Right cardiac atrium (tissue), 5 donors: ENCODE measurements at regions not wholly inside any gene's neighbourhood (a gene's known extent, or its start where the extent isn't known, plus 50 kb on each side); places are given as distances from the start of the nearest gene placed in this dataset.
"Not testable (repeated sequence)": the region's sequence is repeated elsewhere in the genome, so short reads cannot be mapped to it uniquely, and the experiment has no call there.

Experiments used
- ATAC-seq, 2 donors: fragments of 200-7000 bp; cut with Tn5 transposase; one replicate each; pipeline versions ENCODE4 v1.8.0 to v1.9.1; 2020; ENCODE audit warnings: moderate library complexity in 2 of 2, mild to moderate bottlenecking in 1 of 2
- DNase-seq, 3 donors: peaks; one replicate each; pipeline ENCODE4 v3.0.0-alpha.2; 2020
- H3K27ac ChIP-seq: one replicate; pipeline ENCODE4 v1.5.1; 2013; ENCODE audit warnings: mild to moderate bottlenecking, low read length, control low read depth, moderate library complexity
- H3K27me3 ChIP-seq: one replicate; pipeline ENCODE4 v1.6.1; 2013; ENCODE audit not compliant: control insufficient read depth, insufficient read depth
- H3K4me1 ChIP-seq: one replicate; pipeline ENCODE4 v1.6.1; 2013; ENCODE audit warnings: low read length; ENCODE audit not compliant: control insufficient read depth, insufficient read depth
- H3K4me3 ChIP-seq: one replicate; pipeline ENCODE4 v1.5.1; 2013; ENCODE audit warnings: low read length, control low read depth
- H3K9me3 ChIP-seq: one replicate; pipeline ENCODE4 v1.6.1; 2013; ENCODE audit warnings: low read length; ENCODE audit not compliant: control insufficient read depth
- WGBS: extraction: QIAGEN DNeasy Blood & Tissue Kit; methylation state at CpG from one replicate; pipeline ENCODE4 v1.1.7; 2013; 5-methylcytosine and 5-hydroxymethylcytosine counted together
- intact Hi-C, 4 donors: fragments of 100-400 bp; cut with DNase I; formaldehyde crosslinking; loops; one replicate each; pipeline versions ENCODE4 v1.11.0 to v1.14.0; 2022 to 2023
- donor health status: healthy with polysubstance abuse.
- donor health status: DM: no; HTN: yes; CAD: no.
- donor health status: DM: no; HTN: no; CAD: no.
- donor health status: DM: no; HTN: yes; CAD: no; lungs with severe emphysema.
- donor health status: DM: yes; HTN: yes; CAD: no.

DNA sequence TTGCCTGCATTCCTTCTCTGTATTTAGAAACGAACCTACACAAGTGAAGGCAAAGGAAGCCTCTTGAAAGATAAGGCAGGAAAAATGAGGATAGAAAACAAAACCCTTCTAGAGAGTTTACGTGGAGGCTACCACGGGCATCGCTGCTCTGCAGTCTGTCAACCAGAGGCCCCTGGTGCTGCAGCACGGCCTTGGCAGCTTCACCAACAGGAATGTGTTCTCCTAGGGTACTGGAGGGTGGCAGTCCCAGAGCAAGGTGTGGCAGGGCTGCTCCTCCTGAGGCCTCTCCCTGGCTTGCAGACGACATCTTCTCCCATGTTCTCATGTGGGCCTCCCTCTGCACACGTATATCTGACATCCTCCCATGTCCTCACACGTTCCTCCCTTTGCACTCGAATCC is 57.6 kb upstream of the SAMD11 start:
- Histone ChIP-seq H3K27ac (peak overlapping the region; percentile 82), H3K4me1 (peaks cover 2% of the 10 kb centered on the region), H3K4me3 (no peak overlapping the region), H3K9me3 (no peaks in the 10 kb centered on the region), H3K27me3 (no peaks in the 10 kb centered on the region)
- ATAC-seq (peak in 1 of 2 donors; percentile 40), DNase-seq (no peak)
- 45% methylated on average over 9 of the region's 9 CpGs for WGBS
- intact Hi-C loops: no loop called here

DNA sequence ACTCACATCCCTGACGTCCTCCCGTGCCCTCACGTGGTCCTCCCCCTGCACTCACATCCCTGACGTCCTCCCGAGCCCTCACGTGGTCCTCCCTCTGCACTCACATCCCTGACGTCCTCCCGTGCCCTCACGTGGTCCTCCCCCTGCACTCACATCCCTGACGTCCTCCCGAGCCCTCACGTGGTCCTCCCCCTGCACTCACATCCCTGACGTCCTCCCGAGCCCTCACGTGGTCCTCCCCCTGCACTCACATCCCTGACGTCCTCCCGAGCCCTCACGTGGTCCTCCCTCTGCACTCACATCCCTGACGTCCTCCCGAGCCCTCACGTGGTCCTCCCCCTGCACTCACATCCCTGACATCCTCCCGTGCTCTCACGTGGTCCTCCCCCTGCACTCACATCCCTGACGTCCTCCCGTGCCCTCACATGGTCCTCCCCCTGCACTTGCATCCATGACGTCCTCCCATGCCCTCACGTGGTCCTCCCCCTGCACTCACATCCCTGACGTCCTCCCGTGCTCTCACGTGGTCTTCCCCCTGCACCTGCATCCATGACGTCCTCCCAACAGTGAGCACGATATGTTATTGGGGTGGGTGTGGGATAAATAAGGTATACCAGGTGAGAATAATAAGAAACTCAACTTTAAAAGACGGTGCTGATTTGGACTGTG is 57.0 kb upstream of the SAMD11 start:
- ATAC-seq, intact Hi-C loops, DNase-seq: not testable (repeated sequence)

DNA sequence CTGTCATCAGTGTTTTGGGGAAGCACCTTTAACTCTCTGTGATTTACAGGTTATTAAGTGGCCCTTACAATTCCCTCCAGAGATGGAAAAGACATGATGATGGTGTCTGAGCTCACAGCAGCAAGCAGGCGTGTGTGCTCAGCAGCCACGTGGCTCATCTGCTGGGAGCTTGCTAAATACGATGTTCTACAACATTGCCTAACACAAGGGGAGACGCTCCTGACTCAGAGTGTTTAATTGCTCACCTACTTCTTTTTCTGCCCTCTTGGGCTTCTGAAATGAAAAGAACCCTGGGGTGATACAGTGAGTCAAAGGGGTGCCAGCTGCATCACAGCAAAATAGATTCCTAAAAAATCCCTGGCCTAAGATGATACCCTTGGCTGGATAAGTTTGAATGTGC is 56.2 kb upstream of the SAMD11 start:
- H3K9me3 ChIP-seq, H3K4me1 ChIP-seq, intact Hi-C loops, H3K4me3 ChIP-seq, ATAC-seq, H3K27ac ChIP-seq, H3K27me3 ChIP-seq, DNase-seq: not testable (repeated sequence)
- 60% methylated on average over 4 of the region's 4 CpGs for WGBS

More for the DNA sequence above, 57.0 kb upstream of the SAMD11 start:
- not testable (repeated sequence) for H3K4me3 ChIP-seq, H3K4me1 ChIP-seq, H3K27me3 ChIP-seq, H3K27ac ChIP-seq, H3K9me3 ChIP-seq
- 65% methylated on average over 33 of the region's 33 CpGs for WGBS

DNA sequence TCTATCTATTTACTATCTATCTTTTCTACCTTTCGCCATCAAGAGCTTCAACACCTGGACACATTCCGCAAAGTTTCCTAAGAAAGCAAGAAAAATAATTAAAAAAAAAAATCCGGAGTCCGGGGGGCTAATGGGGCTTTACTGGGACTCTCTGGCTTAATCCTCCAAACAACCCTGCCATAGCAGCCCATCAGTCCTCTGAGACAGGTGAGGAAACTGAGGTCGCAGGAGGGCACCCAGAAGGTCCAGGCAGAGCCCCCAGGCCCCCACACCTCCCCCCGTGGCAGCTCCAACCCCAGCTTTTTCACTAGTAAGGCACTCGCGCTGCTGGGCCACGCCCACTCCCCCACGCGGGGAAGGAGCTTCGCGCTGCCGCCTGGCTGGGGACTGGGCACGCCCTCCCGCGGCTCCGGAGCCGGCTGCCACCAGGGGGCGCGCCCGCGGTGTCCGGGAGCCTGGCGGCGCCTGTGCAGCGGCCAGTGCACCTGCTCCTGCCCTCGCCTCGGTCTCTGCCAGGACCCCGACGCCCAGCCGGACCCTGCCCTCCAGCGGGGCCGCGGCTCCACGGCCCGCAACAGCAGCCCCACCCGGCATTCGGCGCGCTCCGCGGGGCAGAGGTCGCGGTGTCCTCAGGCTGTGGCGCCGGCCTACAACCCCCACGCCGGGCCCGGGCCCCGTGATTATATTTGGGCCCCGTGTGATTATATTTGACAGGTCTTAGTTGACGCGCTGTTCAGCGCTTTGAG is 54.1 kb upstream of the SAMD11 start:
- Histone ChIP-seq H3K27ac (no peak overlapping the region), H3K27me3 (no peaks in the 10 kb centered on the region), H3K9me3 (no peaks in the 10 kb centered on the region), H3K4me1 (peaks cover 2% of the 10 kb centered on the region), H3K4me3 (peak overlapping the region; percentile 31)
- intact Hi-C loops: no loop called here
- DNase-seq (peak; percentile 78 to 90 (median 90)), ATAC-seq (peak; percentile 72 to 86)
- WGBS: 10% methylated on average over 55 of the region's 55 CpGs
